ENCODE measurements at regions not wholly inside any gene's neighbourhood (a gene's known extent, or its start where the extent isn't known, plus 50 kb on each side); places are given as distances from the start of the nearest gene placed in this dataset.
"Not testable (repeated sequence)": the region's sequence is repeated elsewhere in the genome, so short reads cannot be mapped to it uniquely, and the experiment has no call there.

DNA sequence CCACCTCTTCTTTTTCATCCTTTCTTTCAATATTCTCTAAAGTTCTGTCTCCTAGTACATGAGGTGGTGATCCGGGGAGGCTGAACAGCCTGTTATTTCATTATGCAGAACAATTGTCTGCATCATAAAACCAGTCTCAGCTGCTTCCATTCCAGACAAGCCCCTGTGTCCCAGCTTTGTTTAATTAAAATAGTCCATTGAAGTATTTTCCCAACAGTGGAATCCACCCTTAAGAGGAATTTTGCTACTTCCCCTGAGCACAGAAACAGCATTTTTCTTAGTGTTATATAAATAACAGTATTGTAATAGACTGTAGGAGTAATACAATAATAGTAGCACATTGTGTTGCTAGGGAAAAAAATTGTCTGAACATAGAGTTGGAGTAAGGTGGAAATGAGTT, 395.4 kb upstream of the TCF4 start:
- H3K9me3 Mint-ChIP-seq = peaks cover 10% of the 10 kb centered on the region

DNA sequence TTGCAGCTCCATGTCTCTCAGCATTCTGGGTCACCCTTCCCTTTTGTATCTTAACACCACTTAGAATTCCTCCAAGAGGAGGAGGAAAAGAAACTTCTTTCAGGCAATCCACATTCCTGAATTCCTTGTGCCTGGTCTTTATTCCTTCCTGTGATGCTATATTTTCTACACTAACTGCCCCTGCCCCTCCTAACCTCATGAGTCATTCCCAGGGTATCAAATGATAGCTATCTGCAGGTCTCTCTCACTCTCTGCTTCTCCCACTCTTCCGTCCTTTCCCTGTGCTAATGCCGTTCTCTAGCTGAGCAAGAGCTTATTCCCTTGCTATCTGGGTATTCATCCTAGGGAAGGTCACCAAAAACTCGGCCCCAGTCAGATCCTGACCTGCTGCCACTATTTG, 395.0 kb upstream of the TCF4 start:
- no peaks in the 10 kb centered on the region for H3K27me3 Mint-ChIP-seq (ENCODE audit: low read depth)
- peaks cover 5% of the 10 kb centered on the region for H3K9me3 Mint-ChIP-seq
- H3K36me3 Mint-ChIP-seq (ENCODE audit: insufficient read depth) = no peaks in the 10 kb centered on the region
- no peak overlapping the region for H3K4me3 Mint-ChIP-seq
- no peak for DNase-seq
- no peak for ATAC-seq
- no peaks in the 10 kb centered on the region for H3K4me1 Mint-ChIP-seq (ENCODE audit: low read depth)

More for the DNA sequence above, 395.4 kb upstream of the TCF4 start:
- DNase-seq (no peak), ATAC-seq (no peak)
- Mint-ChIP-seq H3K4me1 (ENCODE audit: low read depth) (no peaks in the 10 kb centered on the region), H3K4me3 (no peak overlapping the region), H3K36me3 (ENCODE audit: insufficient read depth) (no peaks in the 10 kb centered on the region), H3K27me3 (ENCODE audit: low read depth) (no peaks in the 10 kb centered on the region)

DNA sequence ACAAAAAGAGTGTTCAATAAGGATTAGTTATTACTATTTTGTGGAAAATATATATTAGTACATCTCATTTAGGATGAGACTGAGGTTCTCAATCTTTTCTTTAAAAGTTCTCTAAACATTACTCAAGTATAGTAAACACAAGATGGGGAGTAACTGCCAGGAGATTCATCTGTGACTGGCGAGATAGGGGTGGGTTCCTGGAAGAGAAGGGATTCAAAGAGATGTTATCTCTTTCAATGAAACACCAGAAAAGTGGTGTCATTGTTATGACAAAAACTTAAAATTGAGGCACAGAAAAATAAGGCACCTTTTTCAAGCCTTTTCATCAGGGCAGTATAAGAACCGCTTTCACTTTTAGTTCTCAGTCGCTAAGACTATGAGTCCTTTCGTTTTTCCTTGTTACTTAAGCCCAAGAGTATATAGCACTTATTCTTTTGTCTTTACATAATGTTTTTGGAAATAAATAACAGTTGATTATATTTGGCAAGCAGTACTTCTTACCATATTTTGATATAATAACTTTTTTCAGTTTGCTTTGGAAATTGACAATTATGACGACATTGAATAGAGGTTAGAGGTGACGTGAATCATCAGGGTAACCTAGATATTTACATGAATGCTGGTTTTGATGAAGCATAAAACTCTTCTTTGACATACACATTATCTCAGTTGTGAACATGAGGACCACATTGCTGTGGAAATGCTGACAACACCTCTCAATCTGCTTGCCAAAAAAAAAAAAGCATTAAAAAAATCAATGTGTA, 393.9 kb upstream of the TCF4 start:
- no peak for DNase-seq
- Mint-ChIP-seq H3K4me1 (ENCODE audit: low read depth) (no peaks in the 10 kb centered on the region), H3K36me3 (ENCODE audit: insufficient read depth) (no peaks in the 10 kb centered on the region), H3K4me3 (no peak overlapping the region), H3K27me3 (ENCODE audit: low read depth) (no peaks in the 10 kb centered on the region), H3K9me3 (peaks cover 4% of the 10 kb centered on the region)
- ATAC-seq = no peak

DNA sequence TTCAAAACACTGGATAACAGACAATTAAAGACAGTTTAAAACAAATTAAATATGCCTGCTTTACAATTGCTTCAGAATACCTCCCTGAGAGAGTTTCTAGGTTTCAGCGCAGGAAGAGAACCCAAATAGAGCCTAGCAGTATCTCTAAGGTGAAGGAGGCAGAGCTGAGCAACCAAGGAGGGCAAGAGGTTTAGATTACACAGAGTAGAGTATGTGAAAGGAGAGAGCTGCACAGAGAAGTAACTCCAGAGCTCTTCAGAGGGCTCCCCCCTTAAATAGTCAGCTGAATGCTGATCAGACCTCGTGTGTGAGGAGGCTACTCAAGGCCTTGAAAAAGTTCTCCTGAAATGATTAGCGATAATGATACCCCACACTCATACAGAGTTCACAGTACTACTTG, 386.5 kb upstream of the TCF4 start:
- Mint-ChIP-seq H3K36me3 (ENCODE audit: insufficient read depth) (no peaks in the 10 kb centered on the region), H3K4me3 (no peak overlapping the region), H3K4me1 (ENCODE audit: low read depth) (no peaks in the 10 kb centered on the region)

DNA sequence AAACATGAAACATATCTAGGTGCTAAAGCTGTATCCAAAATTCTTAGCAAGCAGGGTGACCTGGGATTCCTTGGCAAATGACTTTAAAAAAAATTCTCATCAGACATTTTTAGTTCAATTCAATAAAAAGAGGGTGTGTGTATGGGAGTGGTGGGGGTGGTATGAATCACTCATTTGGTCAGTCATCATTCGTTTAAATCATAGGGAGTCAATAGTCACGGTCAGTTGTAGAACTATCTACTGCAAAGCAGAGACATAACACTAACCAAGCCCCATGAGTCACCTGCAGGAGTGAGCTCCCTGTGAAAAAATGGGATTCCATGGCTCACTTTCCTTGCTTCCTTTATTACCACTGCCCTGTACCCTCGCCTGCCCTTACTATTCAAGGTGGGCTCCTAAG, 380.6 kb upstream of the TCF4 start:
- Mint-ChIP-seq H3K36me3 (ENCODE audit: insufficient read depth) (no peaks in the 10 kb centered on the region), H3K4me3 (no peak overlapping the region), H3K4me1 (ENCODE audit: low read depth) (no peaks in the 10 kb centered on the region), H3K9me3 (peaks cover 3% of the 10 kb centered on the region), H3K27me3 (ENCODE audit: low read depth) (no peaks in the 10 kb centered on the region)
- ATAC-seq (no peak), DNase-seq (no peak)

More for the DNA sequence above, 386.5 kb upstream of the TCF4 start:
- H3K27me3 Mint-ChIP-seq (ENCODE audit: low read depth) = no peaks in the 10 kb centered on the region
- peaks cover 6% of the 10 kb centered on the region for H3K9me3 Mint-ChIP-seq
- DNase-seq = no peak
- ATAC-seq = no peak

DNA sequence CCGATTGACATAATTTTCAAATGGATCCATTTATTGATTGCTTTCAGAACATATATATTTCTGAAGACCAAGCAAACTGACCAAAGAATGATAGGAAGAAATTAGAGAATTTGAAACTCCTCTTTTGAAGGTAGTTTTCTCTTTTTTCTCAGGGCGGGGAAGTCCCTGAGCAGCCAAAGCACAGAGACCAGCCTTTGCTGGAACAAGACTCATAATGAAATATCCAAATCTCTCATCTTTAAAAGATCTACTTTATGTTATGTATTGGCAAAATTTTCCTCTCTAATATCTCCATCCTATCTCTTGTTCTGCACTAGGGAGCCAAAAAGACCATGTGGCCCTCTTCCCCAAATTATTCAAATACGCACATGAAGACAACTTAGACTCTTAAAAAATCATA, 379.0 kb upstream of the TCF4 start:
- Mint-ChIP-seq H3K27me3 (ENCODE audit: low read depth) (no peaks in the 10 kb centered on the region), H3K4me1 (ENCODE audit: low read depth) (no peaks in the 10 kb centered on the region), H3K9me3 (peaks cover 3% of the 10 kb centered on the region), H3K4me3 (no peak overlapping the region), H3K36me3 (ENCODE audit: insufficient read depth) (no peaks in the 10 kb centered on the region)
- ATAC-seq (no peak), DNase-seq (no peak)

DNA sequence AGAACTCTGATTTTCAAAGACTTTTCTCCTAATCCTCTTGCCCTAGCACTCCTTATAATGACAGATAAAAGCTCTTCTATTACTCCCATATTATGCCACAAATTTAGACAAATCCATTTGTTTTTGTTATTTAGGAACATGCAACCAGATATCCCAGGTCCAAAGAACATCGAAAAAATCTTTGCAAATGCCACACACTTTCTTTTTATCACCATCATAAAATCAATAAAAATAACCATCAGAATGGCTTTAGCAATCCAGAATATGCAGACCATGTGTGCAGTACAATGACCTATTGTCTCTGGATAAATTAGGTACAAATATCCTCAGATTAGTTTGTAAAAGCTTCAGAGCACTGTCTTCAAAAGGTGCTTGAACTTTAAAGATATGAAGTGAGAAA, 376.2 kb upstream of the TCF4 start:
- Mint-ChIP-seq H3K9me3 (peaks cover 3% of the 10 kb centered on the region), H3K4me1 (ENCODE audit: low read depth) (no peaks in the 10 kb centered on the region), H3K36me3 (ENCODE audit: insufficient read depth) (no peaks in the 10 kb centered on the region), H3K4me3 (no peak overlapping the region), H3K27me3 (ENCODE audit: low read depth) (no peaks in the 10 kb centered on the region)
- ATAC-seq = no peak
- no peak for DNase-seq

DNA sequence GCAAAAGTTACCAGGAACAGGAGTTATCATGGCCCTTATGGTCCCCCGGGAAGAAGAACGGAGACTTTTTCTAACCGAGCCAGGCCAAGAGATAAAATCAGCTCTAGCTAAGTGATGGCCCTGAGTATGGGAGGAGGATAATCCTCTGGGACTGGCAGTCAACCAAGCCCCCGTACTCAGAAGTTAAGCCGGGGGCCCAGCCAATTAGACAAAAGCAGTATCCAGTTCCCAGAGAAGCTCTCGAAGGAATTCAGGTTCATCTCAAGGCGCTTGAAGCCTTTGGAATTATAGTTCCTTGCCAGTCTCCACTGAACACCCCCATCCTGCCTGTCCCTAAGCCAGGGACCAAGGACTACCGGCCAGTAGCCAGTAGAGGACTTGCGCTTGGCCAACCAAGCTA, 365.3 kb upstream of the TCF4 start:
- H3K4me3 Mint-ChIP-seq = no peak overlapping the region
- ATAC-seq = no peak
- no peak for DNase-seq
- H3K9me3 Mint-ChIP-seq = peaks cover 6% of the 10 kb centered on the region
- H3K36me3 Mint-ChIP-seq (ENCODE audit: insufficient read depth) = no peaks in the 10 kb centered on the region
- no peaks in the 10 kb centered on the region for H3K4me1 Mint-ChIP-seq (ENCODE audit: low read depth)
- no peaks in the 10 kb centered on the region for H3K27me3 Mint-ChIP-seq (ENCODE audit: low read depth)

DNA sequence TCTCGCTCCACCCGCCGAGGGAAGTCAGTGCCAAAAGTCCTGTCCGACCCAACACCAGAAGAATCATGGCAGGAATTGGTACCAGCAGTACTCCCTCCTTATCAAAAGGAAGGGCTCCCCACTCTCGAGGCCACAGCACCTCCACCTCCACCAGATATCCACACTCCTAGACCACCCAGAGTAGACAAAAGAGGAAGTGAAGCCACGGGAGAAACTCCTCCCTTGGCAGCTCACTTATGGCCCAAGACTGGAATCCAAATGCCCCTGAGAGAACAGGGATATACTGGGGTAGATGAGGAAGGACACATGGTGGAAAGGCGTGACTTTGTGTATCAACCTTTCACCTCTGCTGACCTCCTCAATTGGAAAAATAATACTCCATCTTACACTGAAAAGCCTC, 363.7 kb upstream of the TCF4 start:
- ATAC-seq; DNase-seq; H3K9me3 Mint-ChIP-seq; H3K27me3 Mint-ChIP-seq (ENCODE audit: low read depth); H3K4me3 Mint-ChIP-seq; H3K36me3 Mint-ChIP-seq (ENCODE audit: insufficient read depth); H3K4me1 Mint-ChIP-seq (ENCODE audit: low read depth): not testable (repeated sequence)

DNA sequence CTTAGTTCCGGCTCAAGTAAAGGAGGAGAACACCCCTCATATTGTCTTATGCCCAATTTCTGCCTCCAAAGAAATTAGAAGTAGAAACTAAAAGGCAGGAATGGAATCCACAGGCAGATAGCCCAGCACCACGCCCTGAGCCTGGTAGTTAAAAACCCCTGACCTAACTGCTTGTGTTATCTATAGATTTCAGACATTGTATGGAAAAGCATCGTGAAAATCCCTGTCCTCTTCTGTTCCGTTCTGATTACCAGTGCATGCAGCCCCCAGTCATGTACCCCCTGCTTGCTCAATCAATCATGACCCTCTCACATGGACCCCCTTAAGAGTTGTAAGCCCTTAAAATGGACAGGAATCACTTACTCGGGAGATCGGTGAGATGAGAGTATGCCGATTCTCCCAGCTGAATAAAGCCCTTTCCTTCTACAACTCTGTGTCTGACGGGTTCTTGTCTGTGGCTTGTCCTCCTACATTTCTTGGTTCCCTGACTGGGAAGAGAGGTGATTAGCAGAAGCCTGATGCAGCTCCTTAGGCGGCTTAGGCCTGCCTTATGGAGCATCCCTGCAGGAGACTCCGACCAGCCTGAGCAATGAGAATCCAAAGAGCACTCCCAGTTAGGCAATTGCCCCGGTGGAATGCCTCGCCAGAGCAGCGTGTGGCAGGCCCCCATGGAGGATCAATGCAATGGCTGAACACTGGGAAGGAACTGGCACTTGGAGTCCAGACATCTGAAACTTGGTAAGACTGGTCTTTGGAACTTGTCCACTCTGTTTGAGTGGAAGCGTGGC, 362.6 kb upstream of the TCF4 start:
- Mint-ChIP-seq H3K4me3 (no peak overlapping the region), H3K36me3 (ENCODE audit: insufficient read depth) (no peaks in the 10 kb centered on the region), H3K4me1 (ENCODE audit: low read depth) (no peaks in the 10 kb centered on the region), H3K9me3 (peaks cover 6% of the 10 kb centered on the region), H3K27me3 (ENCODE audit: low read depth) (no peaks in the 10 kb centered on the region)
- ATAC-seq (no peak), DNase-seq (no peak)

DNA sequence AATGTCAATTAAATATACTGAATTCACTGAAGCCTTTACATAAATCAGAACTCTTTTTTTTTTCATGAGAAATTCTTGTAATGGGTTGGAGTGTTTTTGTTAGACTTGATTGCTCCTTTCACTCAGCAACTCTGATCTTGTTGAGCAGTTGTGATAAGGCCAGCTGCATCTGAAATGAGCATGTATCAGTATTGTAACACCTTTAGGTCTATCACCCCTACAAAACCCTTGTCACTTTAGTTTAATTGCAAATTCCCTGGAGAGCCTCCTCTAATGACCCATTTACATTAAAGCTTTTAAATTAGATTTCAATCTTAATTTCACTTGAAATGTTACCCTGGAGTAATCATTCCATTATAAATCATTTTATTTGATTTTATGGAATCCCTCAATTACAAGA, 346.8 kb upstream of the TCF4 start:
- DNase-seq (no peak), ATAC-seq (no peak)
- H3K4me3 Mint-ChIP-seq = no peak overlapping the region
- H3K4me1 Mint-ChIP-seq (ENCODE audit: low read depth) = no peaks in the 10 kb centered on the region
- no peaks in the 10 kb centered on the region for H3K36me3 Mint-ChIP-seq (ENCODE audit: insufficient read depth)
- H3K27me3 Mint-ChIP-seq (ENCODE audit: low read depth) = no peaks in the 10 kb centered on the region
- H3K9me3 Mint-ChIP-seq = peaks cover 26% of the 10 kb centered on the region

DNA sequence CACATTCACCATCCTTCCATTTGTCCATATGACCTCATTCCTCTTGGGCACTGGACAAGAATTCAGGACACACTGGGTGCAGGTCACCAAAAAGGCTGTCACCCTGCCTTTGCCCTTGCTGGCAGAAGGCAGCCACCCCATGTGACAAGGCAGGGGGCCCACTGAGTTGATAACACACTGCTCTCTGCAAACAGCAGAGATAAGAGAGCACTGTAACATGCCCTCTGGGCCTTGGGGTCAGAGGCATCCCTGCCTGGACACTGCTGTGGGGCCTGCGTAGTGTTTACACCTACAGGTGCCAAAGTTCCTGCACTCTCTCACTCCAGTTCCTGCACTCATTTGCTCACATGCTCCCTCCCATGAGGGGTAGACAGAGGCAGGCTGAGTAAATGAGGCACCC, 344.7 kb upstream of the TCF4 start:
- H3K9me3 Mint-ChIP-seq = peaks cover 17% of the 10 kb centered on the region
- ATAC-seq (no peak), DNase-seq (no peak)
- no peaks in the 10 kb centered on the region for H3K36me3 Mint-ChIP-seq (ENCODE audit: insufficient read depth)
- H3K4me1 Mint-ChIP-seq (ENCODE audit: low read depth) = no peaks in the 10 kb centered on the region
- no peaks in the 10 kb centered on the region for H3K27me3 Mint-ChIP-seq (ENCODE audit: low read depth)
- H3K4me3 Mint-ChIP-seq = no peak overlapping the region

DNA sequence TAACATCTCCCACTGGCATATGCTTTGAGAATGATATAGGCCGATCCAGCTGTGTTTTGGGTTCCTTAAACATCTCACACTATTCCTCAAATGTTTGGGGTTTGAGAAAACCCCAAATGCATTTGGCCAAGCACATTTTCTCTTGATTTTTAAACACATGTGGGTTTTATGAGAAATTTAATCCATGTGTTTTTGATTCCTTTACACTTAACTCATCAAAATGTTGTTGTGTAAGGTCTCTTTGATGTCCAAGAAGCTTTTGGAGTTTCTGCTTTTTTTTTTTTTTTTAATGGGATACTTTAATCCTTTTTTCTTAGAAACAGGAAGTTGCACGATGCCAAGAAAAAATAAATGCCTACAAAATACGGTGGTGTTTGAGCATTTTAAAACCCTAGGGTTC, 339.8 kb upstream of the TCF4 start:
- H3K4me3 Mint-ChIP-seq = no peak overlapping the region
- H3K36me3 Mint-ChIP-seq (ENCODE audit: insufficient read depth) = no peaks in the 10 kb centered on the region
- ATAC-seq (no peak), DNase-seq (no peak)
- no peaks in the 10 kb centered on the region for H3K4me1 Mint-ChIP-seq (ENCODE audit: low read depth)
- no peaks in the 10 kb centered on the region for H3K27me3 Mint-ChIP-seq (ENCODE audit: low read depth)
- H3K9me3 Mint-ChIP-seq = peaks cover 13% of the 10 kb centered on the region

DNA sequence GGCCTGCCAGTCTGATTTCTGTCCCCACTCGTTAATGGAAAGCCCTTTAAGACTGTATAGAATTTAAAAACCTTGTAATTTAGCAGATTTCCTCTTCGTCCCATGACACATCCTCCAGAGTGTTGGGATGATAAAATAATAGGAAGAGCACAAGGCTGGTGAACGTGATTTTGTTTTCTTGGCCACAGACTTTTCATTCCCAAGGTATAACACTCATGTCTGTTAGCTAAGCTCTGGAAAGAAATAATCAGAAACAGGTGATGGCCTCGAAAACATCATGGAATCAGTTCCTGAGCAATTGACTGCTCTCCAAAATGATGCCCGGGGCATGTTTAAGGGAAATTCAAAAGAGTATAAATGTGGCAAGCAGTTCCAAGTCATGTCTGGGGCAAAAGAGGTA, 337.8 kb upstream of the TCF4 start:
- no peak overlapping the region for H3K4me3 Mint-ChIP-seq
- H3K9me3 Mint-ChIP-seq = peaks cover 7% of the 10 kb centered on the region
- H3K4me1 Mint-ChIP-seq (ENCODE audit: low read depth) = no peaks in the 10 kb centered on the region
- no peaks in the 10 kb centered on the region for H3K27me3 Mint-ChIP-seq (ENCODE audit: low read depth)
- DNase-seq (no peak), ATAC-seq (no peak)
- no peaks in the 10 kb centered on the region for H3K36me3 Mint-ChIP-seq (ENCODE audit: insufficient read depth)

DNA sequence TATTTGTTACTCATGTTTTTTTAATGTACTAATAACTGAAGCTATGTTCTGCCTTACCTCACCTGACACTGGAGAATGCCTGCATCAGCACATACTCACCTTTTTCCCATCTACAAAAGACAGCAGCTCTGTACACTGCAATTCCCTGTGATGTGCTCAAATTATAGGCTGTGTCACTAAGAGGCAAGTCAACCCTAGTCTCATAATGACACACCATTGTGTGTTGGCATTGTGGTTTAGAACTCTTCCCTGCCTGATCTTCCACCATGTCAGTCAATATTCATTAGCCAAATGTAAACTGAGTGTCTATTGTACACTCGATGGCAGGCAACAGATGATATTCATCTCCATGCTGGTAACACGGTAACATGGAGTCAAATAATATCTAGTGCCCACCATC, 332.1 kb upstream of the TCF4 start:
- Mint-ChIP-seq H3K4me3 (no peak overlapping the region), H3K4me1 (ENCODE audit: low read depth) (no peaks in the 10 kb centered on the region), H3K36me3 (ENCODE audit: insufficient read depth) (no peaks in the 10 kb centered on the region), H3K9me3 (peaks cover 9% of the 10 kb centered on the region), H3K27me3 (ENCODE audit: low read depth) (no peaks in the 10 kb centered on the region)
- no peak for ATAC-seq
- DNase-seq = no peak
